ENCODE measurements at regions not wholly inside any gene's neighbourhood (a gene's known extent, or its start where the extent isn't known, plus 50 kb on each side); places are given as distances from the start of the nearest gene placed in this dataset.
"Not testable (repeated sequence)": the region's sequence is repeated elsewhere in the genome, so short reads cannot be mapped to it uniquely, and the experiment has no call there.

- Histone ChIP-seq H3K27ac (no peak overlapping the region), H3K27me3 (no peaks in the 10 kb centered on the region), H3K4me3 (no peak overlapping the region), H3K4me1 (no peaks in the 10 kb centered on the region), H3K36me3 (no peaks in the 10 kb centered on the region), H3K9me3 (no peaks in the 10 kb centered on the region)
- intact Hi-C loops (cut with DNase I) = no loop called here
- TF ChIP-seq CTCF (IDR thresholded peaks at IDR 0.05) = no peak
- ATAC-seq (no peak), DNase-seq (no peak)
Measured at GRCh38 chr1:73218995-73219546, 936.7 kb upstream of the NEGR1 start.

- DNase-seq = no peak
- Histone ChIP-seq H3K4me1 (no peaks in the 10 kb centered on the region), H3K36me3 (no peaks in the 10 kb centered on the region), H3K27ac (no peak overlapping the region), H3K9me3 (no peaks in the 10 kb centered on the region), H3K4me3 (no peak overlapping the region), H3K27me3 (no peaks in the 10 kb centered on the region)
- intact Hi-C loops (cut with DNase I) = no loop called here
- peak; percentile 16 for ATAC-seq
- no peak for TF ChIP-seq CTCF (IDR thresholded peaks at IDR 0.05)
Measured at GRCh38 chr1:73205294-73205973, 923.1 kb upstream of the NEGR1 start.

GRCh38 chr1:73197972-73198371 lies 915.6 kb upstream of the NEGR1 start:
- H3K9me3 ChIP-seq = no peaks in the 10 kb centered on the region
- no peaks in the 10 kb centered on the region for H3K36me3 ChIP-seq
- no peaks in the 10 kb centered on the region for H3K4me1 ChIP-seq
- ATAC-seq (no peak), DNase-seq (no peak)
- H3K27me3 ChIP-seq = no peaks in the 10 kb centered on the region
- no peak overlapping the region for H3K27ac ChIP-seq
- H3K4me3 ChIP-seq = no peak overlapping the region
- intact Hi-C loops (cut with DNase I) = no loop called here
- no peak for TF ChIP-seq CTCF (IDR thresholded peaks at IDR 0.05)

GRCh38 chr1:73194965-73195364 lies 912.6 kb upstream of the NEGR1 start:
- no peak overlapping the region for H3K4me3 ChIP-seq
- H3K9me3 ChIP-seq = no peaks in the 10 kb centered on the region
- ATAC-seq (no peak), DNase-seq (no peak)
- intact Hi-C loops (cut with DNase I) = no loop called here
- H3K4me1 ChIP-seq = no peaks in the 10 kb centered on the region
- TF ChIP-seq CTCF (IDR thresholded peaks at IDR 0.05) = no peak
- H3K36me3 ChIP-seq = no peaks in the 10 kb centered on the region
- no peaks in the 10 kb centered on the region for H3K27me3 ChIP-seq
- no peak overlapping the region for H3K27ac ChIP-seq

GRCh38 chr1:73183581-73183980 lies 901.2 kb upstream of the NEGR1 start:
- H3K4me3 ChIP-seq; DNase-seq; H3K4me1 ChIP-seq; H3K27me3 ChIP-seq; H3K9me3 ChIP-seq; ATAC-seq; H3K36me3 ChIP-seq; intact Hi-C loops (cut with DNase I); H3K27ac ChIP-seq: not testable (repeated sequence)

GRCh38 chr1:73181190-73181540 lies 898.8 kb upstream of the NEGR1 start:
- Histone ChIP-seq H3K4me3 (no peak overlapping the region), H3K27me3 (no peaks in the 10 kb centered on the region), H3K9me3 (no peaks in the 10 kb centered on the region), H3K27ac (no peak overlapping the region), H3K4me1 (no peaks in the 10 kb centered on the region), H3K36me3 (no peaks in the 10 kb centered on the region)
- intact Hi-C loops (cut with DNase I) = no loop called here
- DNase-seq = peak; percentile 62
- no peak for TF ChIP-seq CTCF (IDR thresholded peaks at IDR 0.05)
- ATAC-seq = peak; percentile 20
